GM12878 (cell line): ENCODE measurements at regions not wholly inside any gene's neighbourhood (a gene's known extent, or its start where the extent isn't known, plus 50 kb on each side); places are given as distances from the start of the nearest gene placed in this dataset.
"Not testable (repeated sequence)": the region's sequence is repeated elsewhere in the genome, so short reads cannot be mapped to it uniquely, and the experiment has no call there.

Source experiments
- ATAC-seq: fragments of 200-7000 bp; cut with Tn5 transposase; 3 replicates; pipeline ENCODE4 v1.9.1; 2020; ENCODE audit warnings: mild to moderate bottlenecking, moderate library complexity
- BruUV-seq: library from RNA; stranded (reverse); fragments of 400-500 nt; replicated peaks from 2 replicates; lab custom pipeline; 2021; lab: Mats Ljungman, UMichigan
- CTCF ChIA-PET: fragments of 300-600 bp; sonication (Branson Sonifier 250); formaldehyde crosslinking; extraction: SDS; loops from one replicate; lab custom pipeline; 2021; ENCODE audit warnings: inconsistent platforms; lab: Yijun Ruan, JAX
- POLR2A ChIA-PET: fragments of 350-600 bp; formaldehyde crosslinking; extraction: SDS; loops from one replicate; lab custom pipeline; 2021; ENCODE audit warnings: inconsistent platforms; lab: Charles Lee
- RAD21 ChIA-PET: fragments of 300-600 bp; sonication (Branson Sonifier 250); formaldehyde crosslinking; loops from one replicate; lab custom pipeline; 2023; ENCODE audit warnings: antibody characterized with exemption; ENCODE audit not compliant: unreplicated experiment; lab: Charles Lee
- SMC1A ChIA-PET: fragments of 300-600 bp; sonication (Branson Sonifier 250); formaldehyde crosslinking; loops from one replicate; lab custom pipeline; 2023; ENCODE audit not compliant: unreplicated experiment, uncharacterized antibody; lab: Charles Lee
- DNase-seq: peaks from one replicate; pipeline ENCODE4 v3.0.0-alpha.2; 2011; ENCODE audit warnings: low read depth, low spot score
- FAIRE-seq: peaks from 3 replicates; lab custom pipeline; 2011; peaks lifted over from hg19 to GRCh38; lab: Jason Lieb, UNC
- H2AFZ ChIP-seq: 2 replicates; pipeline ENCODE4 v1.6.0; 2011; ENCODE audit warnings: low read depth, low read length, control low read depth; ENCODE audit not compliant: control insufficient read depth
- H3K27ac ChIP-seq: 2 replicates; pipeline ENCODE4 v1.5.1; 2011; ENCODE audit warnings: control low read depth; ENCODE audit not compliant: control insufficient read depth, insufficient read depth
- H3K27me3 ChIP-seq, 2 experiments: replicated peaks in 1 of 2; 2 replicates each; pipeline versions ENCODE4 v1.6.0 to v1.6.1; 2011; ENCODE audit warnings: low read length in 1 of 2; ENCODE audit not compliant: control insufficient read depth in 2 of 2, insufficient read depth in 2 of 2
- H3K36me3 ChIP-seq, 2 experiments: 2 replicates each; pipeline ENCODE4 v1.5.1; 2011; ENCODE audit warnings: low read length in 1 of 2; ENCODE audit not compliant: control insufficient read depth in 2 of 2, insufficient read depth in 2 of 2
- H3K4me1 ChIP-seq: 2 replicates; pipeline ENCODE4 v1.6.1; 2011; ENCODE audit warnings: mild to moderate bottlenecking, low read length, moderate library complexity, mixed read lengths; ENCODE audit not compliant: control insufficient read depth, insufficient read depth
- H3K4me2 ChIP-seq: 2 replicates; pipeline ENCODE4 v1.6.0; 2011; ENCODE audit warnings: control low read depth; ENCODE audit not compliant: control insufficient read depth, insufficient read depth
- H3K4me3 ChIP-seq: fragments of 200-600 bp; sonication (generic); 2 replicates; pipeline ENCODE4 v1.5.1; 2016
- H3K79me2 ChIP-seq: 2 replicates; pipeline ENCODE4 v1.6.0; 2011; ENCODE audit warnings: low read length; ENCODE audit not compliant: control insufficient read depth, insufficient read depth
- H3K9ac ChIP-seq: 2 replicates; pipeline ENCODE4 v1.8.0; 2011; ENCODE audit warnings: low read length, control low read depth, mixed read lengths; ENCODE audit not compliant: control insufficient read depth, insufficient read depth
- H3K9me3 ChIP-seq: replicated peaks from 3 replicates; pipeline ENCODE4 v1.5.1; 2011; ENCODE audit warnings: mild to moderate bottlenecking, low read length; ENCODE audit not compliant: control insufficient read depth, insufficient read depth
- H4K20me1 ChIP-seq: 2 replicates; pipeline ENCODE4 v1.6.0; 2011; ENCODE audit not compliant: control insufficient read depth, insufficient read depth
- CBFB ChIP-seq: IDR thresholded peaks from 2 replicates; pipeline ENCODE4 v1.6.1; 2016; ENCODE audit warnings: antibody characterized with exemption, low read depth
- CEBPB ChIP-seq, 2 experiments: fragments of 150-350 bp in 1 of 2; IDR thresholded peaks; 2 replicates each; pipeline ENCODE4 v1.6.1; 2012 to 2014; ENCODE audit warnings: low read depth in 2 of 2, low read length in 2 of 2, borderline replicate concordance in 1 of 2, inconsistent platforms in 1 of 2
- E4F1 ChIP-seq: fragments of 450-650 bp; IDR thresholded peaks from 2 replicates; pipeline ENCODE4 v1.6.1; 2018; ENCODE audit warnings: borderline replicate concordance, mild to moderate bottlenecking; ENCODE audit not compliant: partially characterized antibody
- HDAC6 ChIP-seq: fragments of 200-600 bp; sonication (generic); IDR thresholded peaks from one replicate; pipeline ENCODE4 v1.8.0; 2017; ENCODE audit warnings: antibody characterized with exemption; ENCODE audit not compliant: unreplicated experiment
- HDGF ChIP-seq: fragments of 450-650 bp; IDR thresholded peaks from 2 replicates; pipeline ENCODE4 v1.6.1; 2016; ENCODE audit warnings: antibody characterized with exemption
- KDM1A ChIP-seq: fragments of 200-600 bp; sonication (generic); IDR thresholded peaks from 2 replicates; pipeline ENCODE4 v1.6.1; 2016; ENCODE audit warnings: borderline replicate concordance
- LARP7 ChIP-seq: fragments of 450-650 bp; IDR thresholded peaks from 2 replicates; pipeline ENCODE4 v1.6.1; 2017; ENCODE audit warnings: mild to moderate bottlenecking
- MXI1 ChIP-seq: fragments of 150-350 bp; IDR thresholded peaks from 2 replicates; pipeline ENCODE4 v1.6.1; 2011; ENCODE audit warnings: low read depth, mild to moderate bottlenecking, inconsistent platforms, low read length, improper control_type of control experiment
- PAX8 ChIP-seq: fragments of 450-650 bp; IDR thresholded peaks from 2 replicates; pipeline ENCODE4 v1.6.1; 2017; ENCODE audit warnings: mild to moderate bottlenecking, moderate library complexity
- POU2F2 ChIP-seq: IDR thresholded peaks from 3 replicates; pipeline ENCODE4 v1.6.1; 2011; ENCODE audit warnings: low read depth, mild to moderate bottlenecking, low read length, borderline replicate concordance
- RBBP5 ChIP-seq: fragments of 200-600 bp; sonication (generic); conservative IDR thresholded peaks from 2 replicates; pipeline ENCODE4 v1.6.1; 2016
- RFX5 ChIP-seq: IDR thresholded peaks from 2 replicates; pipeline ENCODE4 v1.6.1; 2011; ENCODE audit warnings: low read depth, low read length, improper control_type of control experiment
- SMARCA5 ChIP-seq: fragments of 450-650 bp; IDR thresholded peaks from 2 replicates; pipeline ENCODE4 v1.6.1; 2017; ENCODE audit warnings: mild to moderate bottlenecking
- SMC3 ChIP-seq: IDR thresholded peaks from 2 replicates; pipeline ENCODE4 v1.6.1; 2011; ENCODE audit warnings: low read length, improper control_type of control experiment, borderline replicate concordance
- SPI1 ChIP-seq: IDR thresholded peaks from 2 replicates; pipeline ENCODE4 v1.6.1; 2011; ENCODE audit warnings: low read depth, mild to moderate bottlenecking, low read length, moderate library complexity, borderline replicate concordance; ENCODE audit not compliant: insufficient read depth
- TAF1 ChIP-seq: IDR thresholded peaks from 2 replicates; pipeline ENCODE4 v1.6.1; 2011; ENCODE audit warnings: mild to moderate bottlenecking, low read depth, low read length, borderline replicate concordance
- USF2 ChIP-seq: IDR thresholded peaks from 2 replicates; pipeline ENCODE4 v1.6.1; 2011; ENCODE audit warnings: low read depth, low read length, improper control_type of control experiment, borderline replicate concordance
- WGBS: methylation state at CpG from one replicate; pipeline ENCODE4 v1.1.6; 2016; ENCODE audit warnings: low lambda C conversion rate; ENCODE audit not compliant: insufficient replicate concordance, insufficient coverage; ENCODE audit errors: missing lambda C conversion rate; 5-methylcytosine and 5-hydroxymethylcytosine counted together
- in situ Hi-C: fragments of 300-500 bp; cut with MboI; formaldehyde crosslinking; loops from 9 replicates; pipeline ENCODE4 v1.14.3; 2018; ENCODE audit warnings: mixed read lengths
- intact Hi-C: fragments of 100-400 bp; cut with micrococcal nuclease; formaldehyde crosslinking; loops from one replicate; pipeline ENCODE4 v1.14.2; 2022; ENCODE audit not compliant: unreplicated experiment

GRCh38 chr20:26373066-26373465 lies 676.4 kb upstream of the ZNF337 start:
- intact Hi-C loops, H3K27me3 ChIP-seq, H3K9ac ChIP-seq, FAIRE-seq, in situ Hi-C loops, H3K27ac ChIP-seq, H3K4me1 ChIP-seq, H3K79me2 ChIP-seq, H3K4me3 ChIP-seq, ATAC-seq, H3K36me3 ChIP-seq, H4K20me1 ChIP-seq, BruUV-seq, H2AFZ ChIP-seq, CTCF ChIA-PET, H3K4me2 ChIP-seq, H3K9me3 ChIP-seq, DNase-seq, SMC1A ChIA-PET, POLR2A ChIA-PET, RAD21 ChIA-PET: not testable (repeated sequence)
- WGBS: 30% methylated on average over 3 of the region's 3 CpGs

GRCh38 chr20:26354511-26354910 lies 657.9 kb upstream of the ZNF337 start:
- ATAC-seq (no peak), FAIRE-seq (no peak), DNase-seq (no peak)
- no TSS peak for BruUV-seq
- intact Hi-C loops (no loop called here), in situ Hi-C loops (no loop called here)
- ChIA-PET CTCF (no interaction called here), SMC1A (no interaction called here), RAD21 (no interaction called here), POLR2A (no interaction called here)
- no peaks in the 10 kb centered on the region for H4K20me1 ChIP-seq
- H3K4me1 ChIP-seq: no peaks in the 10 kb centered on the region
- 50% methylated on average over 2 of the region's 2 CpGs for WGBS
- H3K27ac ChIP-seq: no peak overlapping the region
- H3K9ac ChIP-seq: no peak overlapping the region
- no peak overlapping the region for H2AFZ ChIP-seq
- no peaks in the 10 kb centered on the region for H3K27me3 ChIP-seq
- no peak overlapping the region for H3K4me3 ChIP-seq
- no peak overlapping the region for H3K4me2 ChIP-seq
- no peaks in the 10 kb centered on the region for H3K36me3 ChIP-seq
- no peaks in the 10 kb centered on the region for H3K9me3 ChIP-seq
- no peaks in the 10 kb centered on the region for H3K79me2 ChIP-seq
- no peak for TF ChIP-seq KDM1A
- no peak for TF ChIP-seq LARP7
- no peak for TF ChIP-seq USF2
- no peak for TF ChIP-seq RFX5
- TF ChIP-seq SMARCA5: no peak
- TF ChIP-seq HDAC6: no peak
- no peak for TF ChIP-seq POU2F2
- no peak for TF ChIP-seq RBBP5
- TF ChIP-seq MXI1: no peak
- TF ChIP-seq TAF1: no peak
- no peak for TF ChIP-seq SPI1
- TF ChIP-seq SMC3: no peak
- TF ChIP-seq PAX8: no peak
- TF ChIP-seq E4F1: no peak
- no peak for TF ChIP-seq HDGF
- TF ChIP-seq CEBPB (IDR thresholded peaks at IDR 0.05; ENCODE audit: borderline replicate concordance in 1 of 2, low read depth in 2 of 2, low read length in 2 of 2): no peak
- TF ChIP-seq CBFB: no peak
